ENCODE measurements at regions not wholly inside any gene's neighbourhood (a gene's known extent, or its start where the extent isn't known, plus 50 kb on each side); places are given as distances from the start of the nearest gene placed in this dataset.
A peak's percentile ranks its signal among the peaks of the same experiment; 100 is the strongest.
"Not testable (repeated sequence)": the region's sequence is repeated elsewhere in the genome, so short reads cannot be mapped to it uniquely, and the experiment has no call there.

DNA sequence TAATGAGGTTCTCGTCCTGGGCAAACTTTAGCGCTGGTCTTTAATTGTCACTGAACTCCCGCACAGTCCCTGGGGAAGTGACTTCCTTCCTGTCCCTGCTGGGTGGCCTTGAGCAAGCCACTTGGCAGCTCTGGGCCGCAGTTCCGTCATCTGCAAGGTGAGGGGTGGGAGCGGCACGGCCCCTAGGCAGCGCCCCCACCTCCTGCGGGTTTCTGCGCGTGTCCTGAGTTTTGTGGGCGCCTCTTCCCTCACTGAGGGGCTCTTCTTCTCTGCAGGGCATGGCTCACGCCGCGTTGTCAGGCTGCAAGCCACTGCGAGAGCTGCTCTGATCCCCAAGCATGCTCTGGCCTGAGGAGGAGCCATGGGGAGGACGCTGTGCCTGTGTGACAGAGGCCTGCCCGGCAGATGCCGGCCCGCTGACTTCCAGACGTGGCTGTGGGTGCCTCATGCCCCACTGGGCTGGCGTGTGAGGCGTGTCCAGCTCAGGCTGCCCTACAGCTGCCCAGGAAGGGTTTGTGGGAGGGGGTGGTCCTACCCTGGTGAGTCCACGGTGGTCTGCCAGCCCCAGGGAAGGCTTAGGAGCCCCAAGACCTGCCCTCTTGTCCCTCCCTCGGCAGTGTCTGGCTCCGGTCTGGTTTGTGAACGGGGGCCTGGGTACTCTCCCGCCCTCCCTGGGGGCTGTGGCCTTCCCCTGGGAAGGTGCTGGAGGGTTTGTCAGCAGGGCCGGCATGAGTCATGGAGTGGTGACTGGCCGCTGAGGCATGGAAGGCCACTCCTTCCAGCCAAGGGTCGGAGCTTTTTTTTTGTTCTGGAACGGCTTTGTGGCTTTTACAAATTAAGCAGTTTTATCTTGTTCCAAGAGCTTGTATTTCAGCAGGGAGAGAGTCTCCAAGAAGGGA is 182.0 kb downstream of the SEC14L1 start:
- DNase-seq, result peak; percentile 99

DNA sequence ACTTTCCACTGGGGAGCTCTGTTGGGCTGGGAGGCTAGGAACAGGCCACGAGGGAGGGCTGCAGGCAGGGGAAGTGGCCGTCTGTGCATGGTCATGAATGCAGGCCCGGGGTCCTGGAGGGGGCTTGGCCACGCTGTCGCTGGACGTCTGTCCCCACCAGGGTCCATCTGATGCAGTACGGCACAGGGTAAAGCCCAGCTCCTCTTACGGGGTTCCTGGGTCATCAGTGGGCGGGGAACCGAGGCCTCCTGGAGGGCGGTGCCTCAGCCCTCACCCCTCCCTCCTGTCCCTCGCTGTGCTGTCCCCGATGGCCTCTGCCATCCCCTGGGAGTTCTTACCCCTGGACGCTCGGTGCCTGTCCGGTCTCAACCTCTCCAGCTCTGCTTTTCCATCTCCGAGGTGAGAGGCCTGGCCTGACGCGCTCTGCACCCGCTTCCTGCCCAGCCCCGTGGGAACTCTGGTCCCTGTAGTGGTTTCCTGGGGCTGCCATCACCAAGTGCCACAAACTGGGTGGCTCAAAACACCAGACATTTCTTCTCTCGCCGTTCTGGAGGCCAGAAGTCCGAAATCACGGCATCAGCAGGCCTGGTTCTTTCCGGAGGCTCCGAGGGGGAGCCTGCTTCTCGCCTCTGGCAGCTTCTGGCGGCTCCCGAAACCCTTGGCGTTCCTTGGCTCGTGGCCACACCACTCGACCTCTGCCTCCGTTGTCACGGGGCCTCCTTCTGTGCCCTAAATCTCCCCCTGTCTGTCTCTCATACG is 182.8 kb downstream of the SEC14L1 start:
- peak; percentile 25 for DNase-seq

DNA sequence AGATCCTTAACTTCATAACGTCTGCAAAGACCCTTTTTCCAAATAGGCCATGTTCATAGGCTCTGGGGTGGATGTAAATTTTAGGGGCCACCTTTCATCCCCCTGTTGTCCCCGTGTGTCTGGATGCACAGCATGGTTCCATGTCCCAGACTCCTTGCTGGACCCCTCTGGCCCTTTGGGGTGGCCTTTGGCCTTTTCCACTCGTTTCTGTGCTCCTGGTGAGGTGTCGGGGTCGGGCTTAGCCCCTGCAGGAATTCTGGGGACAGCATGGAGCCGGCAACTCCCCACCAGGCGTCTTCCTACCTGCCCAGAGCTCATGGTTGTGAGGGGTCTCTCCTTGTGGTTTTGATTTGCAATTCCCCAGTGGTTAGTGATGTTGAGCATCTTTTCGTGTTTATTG is 183.5 kb downstream of the SEC14L1 start:
- no peak for DNase-seq

DNA sequence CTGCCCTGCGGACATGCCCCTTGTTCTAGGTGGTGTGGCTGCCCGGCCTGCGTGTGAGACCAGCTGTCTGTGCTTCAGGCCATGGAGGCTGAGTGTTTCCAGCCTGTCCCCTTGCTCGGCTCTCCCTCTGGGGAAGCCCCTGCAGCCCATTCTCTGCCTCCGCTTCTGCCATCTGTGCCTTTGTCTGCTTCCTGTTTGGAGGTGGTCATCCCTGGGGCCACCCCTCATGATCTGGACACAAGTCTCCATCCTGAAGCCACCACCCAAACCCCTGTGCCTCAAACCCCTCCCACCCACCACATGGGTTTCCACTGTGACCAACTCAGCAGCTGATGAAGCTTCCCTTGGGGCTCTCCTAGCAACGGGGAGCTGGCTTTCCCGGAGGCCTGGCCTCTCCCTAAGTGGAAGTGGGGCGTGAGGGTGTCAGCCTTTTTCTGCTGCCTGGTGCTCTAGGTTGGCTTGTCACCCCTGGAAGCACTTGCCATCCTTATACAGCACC is 184.9 kb downstream of the SEC14L1 start:
- no peak for DNase-seq

DNA sequence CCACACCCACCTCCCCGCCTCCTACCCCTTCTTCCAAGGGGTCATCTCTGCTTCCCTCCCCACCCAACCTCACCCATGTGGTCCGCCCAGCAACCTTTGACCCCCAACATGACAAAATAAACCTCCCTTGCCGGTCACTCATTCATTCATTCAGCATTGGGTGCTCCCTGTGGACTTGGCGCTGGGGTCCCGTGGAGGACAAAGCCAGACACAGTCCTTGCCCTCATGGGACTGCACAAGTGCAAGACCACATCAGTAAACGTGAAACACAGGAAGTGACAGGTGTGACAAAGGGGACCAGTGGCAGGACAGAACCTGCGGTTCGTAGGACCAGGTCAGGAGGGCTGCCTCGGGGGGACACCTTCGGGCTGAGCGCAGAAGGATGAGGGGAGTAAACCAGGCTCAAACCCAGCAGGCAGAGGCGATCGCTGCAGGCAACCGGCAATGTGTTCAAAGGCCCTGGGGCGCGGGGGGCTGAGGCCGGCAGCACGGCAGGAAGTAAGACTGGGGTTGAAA is 185.4 kb downstream of the SEC14L1 start:
- no peak for DNase-seq

DNA sequence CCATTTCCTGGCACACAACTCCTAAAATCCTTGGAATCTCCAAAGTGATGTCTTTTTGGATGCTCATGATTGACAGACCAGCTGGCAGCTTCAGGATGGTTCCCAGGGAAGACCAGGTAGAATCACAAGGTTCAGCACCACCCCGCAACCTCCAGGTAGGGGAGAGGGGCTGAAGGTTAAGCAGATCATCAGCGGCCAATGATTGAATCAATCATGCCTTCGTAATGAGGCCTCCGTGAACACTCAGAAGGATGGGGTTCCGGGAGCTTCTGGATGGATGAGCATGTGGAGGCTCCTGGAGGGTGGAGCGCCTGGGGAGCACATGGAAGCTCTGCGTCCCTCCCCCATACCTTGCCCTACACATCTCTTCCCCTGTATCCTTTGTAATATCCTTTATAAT is 185.9 kb downstream of the SEC14L1 start:
- no peak for DNase-seq

DNA sequence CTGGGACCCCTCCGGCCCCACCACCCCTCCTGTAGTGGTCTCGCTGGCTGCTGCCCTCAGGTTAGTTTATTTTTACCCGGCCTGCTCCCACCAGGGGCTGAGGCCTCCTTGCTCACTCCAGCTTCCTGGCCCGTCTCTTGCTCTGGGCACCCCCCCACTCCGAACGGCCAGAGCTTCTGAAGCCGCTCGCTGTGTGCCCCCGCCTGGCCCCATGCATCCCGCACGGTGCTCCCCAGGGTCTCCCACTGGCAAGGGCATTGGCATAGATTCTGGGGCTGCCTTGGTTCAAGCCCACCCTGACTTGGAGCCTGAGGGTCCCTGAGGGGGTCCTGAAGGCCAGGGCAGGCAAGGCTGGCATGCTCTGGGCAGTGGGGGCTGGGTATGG is 186.4 kb downstream of the SEC14L1 start:
- no peak for DNase-seq

DNA sequence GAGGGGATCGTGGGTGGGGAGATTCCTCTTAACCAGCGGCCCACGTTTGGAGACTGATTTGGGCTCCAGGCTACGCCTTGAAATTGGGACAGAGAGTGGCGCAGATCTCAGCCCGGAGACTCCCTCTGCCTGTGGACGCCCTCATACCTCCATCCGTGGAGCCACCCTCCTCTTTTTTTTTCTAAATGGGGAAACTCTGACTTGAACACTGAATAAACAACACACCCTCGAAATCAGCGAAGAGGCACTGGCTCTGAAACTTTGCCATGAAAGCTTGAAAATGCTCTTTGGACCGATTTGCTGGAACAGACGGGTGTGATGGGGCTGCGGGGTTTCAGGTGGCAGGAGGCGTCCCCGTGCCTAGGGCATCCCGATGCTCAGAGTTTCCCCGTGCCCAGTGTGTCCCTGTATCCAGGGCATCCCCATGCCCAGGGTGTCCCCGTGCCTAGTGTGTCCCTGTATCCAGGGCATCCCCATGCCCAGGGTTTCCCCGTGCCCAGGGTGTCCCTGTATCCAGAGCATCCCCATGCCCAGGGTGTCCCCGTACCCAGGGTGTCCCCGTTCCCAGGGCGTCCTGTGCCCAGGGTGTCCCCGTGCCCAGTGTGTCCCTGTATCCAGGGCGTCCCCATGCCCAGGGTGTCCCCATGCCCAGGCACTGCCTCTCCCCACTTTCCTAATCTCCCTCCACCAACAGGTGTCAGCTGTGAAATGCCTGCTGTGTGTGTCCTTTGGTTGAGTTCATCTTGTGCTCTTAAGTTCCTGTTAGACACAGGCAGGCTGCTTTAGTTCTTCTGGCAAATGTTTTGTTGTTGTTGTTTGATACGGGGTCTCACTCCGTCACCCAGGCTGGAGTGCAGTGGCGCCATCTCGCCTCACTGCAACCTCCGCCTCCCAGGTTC is 187.0 kb downstream of the SEC14L1 start:
- DNase-seq, result no peak

DNA sequence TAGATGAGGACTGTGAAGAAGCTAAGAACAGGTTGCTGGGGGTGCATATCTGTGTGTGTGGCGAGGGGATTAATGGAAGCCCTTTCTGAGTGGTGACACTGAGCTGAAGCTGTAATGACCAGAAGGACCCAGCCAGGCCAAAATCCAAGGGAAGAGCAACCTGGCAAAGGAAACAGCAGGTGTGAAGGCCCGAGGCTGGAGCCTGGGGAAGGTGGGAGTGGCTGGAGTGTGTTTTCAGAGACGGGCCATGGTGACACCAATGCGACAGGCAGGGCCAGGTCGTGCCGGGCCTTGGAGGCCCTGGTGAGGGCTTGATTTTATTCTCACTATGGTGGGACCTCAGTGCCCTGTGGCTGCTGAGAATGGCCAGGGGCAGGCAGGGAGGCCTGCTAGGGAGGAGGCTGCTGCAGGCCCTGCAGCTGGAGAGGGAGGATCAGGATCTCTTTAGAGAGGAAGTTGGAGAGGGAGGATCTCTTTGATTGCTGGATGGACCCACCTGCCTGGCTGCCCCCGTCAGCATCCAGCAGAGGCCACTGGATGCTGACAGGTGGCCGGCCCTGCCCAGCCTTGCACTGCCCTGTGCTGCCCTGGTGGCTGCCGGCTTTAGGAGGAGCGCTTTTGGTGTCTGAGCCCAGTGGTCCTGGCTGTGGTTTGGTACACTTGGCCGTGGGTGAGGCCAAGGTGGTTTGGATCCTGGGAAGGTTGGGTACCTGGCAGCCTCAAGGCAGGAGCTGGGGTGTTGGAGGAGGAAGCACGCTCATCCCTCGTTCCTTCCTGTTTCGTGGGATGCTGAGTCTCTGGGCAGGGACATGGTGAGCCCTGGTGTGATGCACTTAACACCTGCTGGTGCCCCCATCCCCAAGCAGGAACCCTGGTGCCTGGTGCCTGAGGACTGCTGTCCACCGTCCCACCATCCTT is 188.3 kb downstream of the SEC14L1 start:
- no peak for DNase-seq

DNA sequence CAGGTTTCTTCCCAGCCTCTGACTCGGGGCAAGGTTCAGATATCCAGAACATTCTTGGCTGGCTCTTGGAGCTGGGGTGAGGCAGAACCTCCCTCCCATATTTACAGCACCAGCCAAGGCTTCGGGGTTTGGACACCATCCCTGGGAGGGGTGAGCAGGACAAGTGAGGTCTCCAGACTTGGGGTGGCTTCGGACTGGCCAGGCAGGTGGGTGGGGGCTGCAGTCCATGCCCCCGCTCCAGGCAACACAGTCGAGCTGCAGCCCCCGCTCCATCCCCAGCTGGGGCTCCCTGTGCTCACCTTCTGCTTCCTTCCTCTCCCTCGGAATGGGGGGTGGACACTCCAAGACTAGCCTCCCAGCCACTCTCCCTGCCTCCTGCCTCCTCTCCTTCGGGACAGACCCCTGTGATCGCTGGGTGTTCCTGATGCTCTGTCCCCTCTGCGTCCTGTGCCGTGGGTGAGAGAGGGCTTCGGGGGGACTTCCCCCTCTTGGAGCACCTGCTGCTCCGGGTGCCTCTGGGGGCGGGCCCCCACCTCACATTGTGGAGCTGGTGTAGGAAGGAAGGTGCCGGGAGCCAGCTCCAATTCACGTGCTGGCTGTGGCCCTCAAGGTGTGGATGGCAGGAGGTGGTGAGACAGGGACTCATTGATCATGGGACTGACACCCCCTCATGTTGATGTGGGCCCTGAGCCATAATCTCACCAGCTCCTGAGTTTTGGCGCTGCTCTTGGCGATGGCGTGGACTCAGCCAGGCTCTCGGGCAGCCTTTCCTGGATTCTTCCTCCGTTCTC is 189.2 kb downstream of the SEC14L1 start:
- DNase-seq, result no peak

DNA sequence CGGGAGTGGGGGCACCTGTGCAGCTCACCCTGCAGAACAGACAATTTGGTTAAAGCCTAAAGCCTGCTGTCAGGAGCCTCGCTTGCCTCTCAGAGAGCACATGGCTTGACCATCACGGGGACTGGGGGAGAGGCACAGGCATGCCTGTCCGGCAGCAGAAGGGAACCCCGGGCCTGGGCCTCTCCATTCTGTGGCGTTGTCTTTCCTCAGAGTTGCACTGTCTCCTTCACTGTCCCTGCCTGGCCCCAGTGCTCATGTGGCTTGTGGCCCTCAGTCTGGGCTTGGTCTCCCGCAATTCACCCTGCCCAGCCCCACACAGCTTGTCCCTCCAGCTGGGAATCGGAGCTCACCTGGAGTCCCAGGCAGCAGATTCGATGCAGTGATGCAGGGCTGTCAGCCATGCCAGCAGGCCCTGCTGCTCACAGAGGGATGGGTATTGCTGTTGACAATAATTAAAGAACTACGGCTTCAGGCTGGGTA is 189.9 kb downstream of the SEC14L1 start:
- no peak for DNase-seq

DNA sequence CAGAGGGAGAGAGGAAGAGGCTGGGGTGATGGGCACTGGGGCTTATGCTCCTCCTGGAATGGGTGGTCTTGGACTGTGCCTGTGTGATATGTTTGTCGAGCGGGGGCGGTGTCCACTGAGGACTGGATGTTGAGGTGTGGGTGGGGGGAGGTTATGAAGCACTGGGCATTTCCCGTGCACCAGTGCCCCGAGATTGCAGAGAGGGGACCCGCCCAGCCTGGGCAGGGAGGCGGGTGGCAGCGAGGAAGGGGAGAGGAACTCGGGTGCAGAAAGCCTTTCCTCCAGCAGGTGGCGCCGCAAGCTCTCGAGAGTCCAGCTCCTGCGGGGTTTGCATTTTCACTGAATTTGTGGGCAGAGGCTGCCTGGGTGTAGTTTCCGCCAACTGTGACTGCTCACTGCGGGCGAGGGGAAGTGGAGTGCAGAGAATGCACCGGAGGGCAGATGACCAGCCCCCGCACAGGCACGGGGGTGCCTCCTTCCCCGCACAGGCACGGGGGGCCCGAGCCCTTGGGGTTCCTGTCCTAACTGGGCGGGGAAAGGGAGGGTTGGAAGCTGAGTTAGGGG is 190.6 kb downstream of the SEC14L1 start:
- DNase-seq, result peak; percentile 86

DNA sequence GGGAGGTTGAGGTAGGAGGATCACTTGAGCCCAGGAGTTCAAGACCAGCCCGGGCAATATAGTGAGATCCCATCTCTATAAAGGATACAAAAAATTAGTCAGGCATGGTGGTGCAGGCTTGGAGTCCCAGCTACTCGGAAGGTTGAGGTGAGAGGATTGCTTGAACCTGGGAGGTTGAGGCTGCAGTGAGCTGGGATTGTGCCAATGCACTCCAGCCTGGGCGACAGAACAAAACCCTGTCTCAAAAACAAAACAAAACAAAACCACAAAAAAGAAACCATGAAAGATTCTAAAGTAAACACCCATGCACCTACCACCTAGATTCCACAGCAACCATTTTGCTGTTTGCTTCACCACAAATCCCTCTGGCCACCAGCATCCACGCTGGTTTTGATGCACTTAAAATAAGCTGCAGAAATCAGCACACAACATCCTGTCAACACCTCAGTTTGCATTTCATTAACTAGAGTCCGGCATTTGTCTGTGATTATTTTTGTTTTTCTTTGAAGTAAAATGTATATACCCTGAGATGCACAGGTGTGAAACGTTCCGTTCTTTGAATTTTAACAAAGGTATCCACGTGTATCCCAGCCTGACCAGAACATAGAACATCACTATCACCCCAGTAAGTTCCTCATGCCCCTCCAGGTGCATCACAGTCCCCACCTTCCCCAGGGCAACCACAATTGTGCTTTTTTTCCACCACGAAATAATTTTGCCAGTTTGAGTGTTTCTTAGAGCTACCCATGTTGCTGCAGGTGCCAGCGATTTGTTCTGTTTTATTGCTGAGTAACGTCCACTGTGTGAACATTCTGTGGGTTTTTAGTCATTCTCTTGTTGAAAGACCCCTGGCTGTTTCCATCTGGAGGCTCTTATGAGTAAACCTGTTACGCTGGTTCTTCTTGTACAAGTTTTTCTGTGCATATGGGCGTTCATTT is 191.5 kb downstream of the SEC14L1 start:
- no peak for DNase-seq

DNA sequence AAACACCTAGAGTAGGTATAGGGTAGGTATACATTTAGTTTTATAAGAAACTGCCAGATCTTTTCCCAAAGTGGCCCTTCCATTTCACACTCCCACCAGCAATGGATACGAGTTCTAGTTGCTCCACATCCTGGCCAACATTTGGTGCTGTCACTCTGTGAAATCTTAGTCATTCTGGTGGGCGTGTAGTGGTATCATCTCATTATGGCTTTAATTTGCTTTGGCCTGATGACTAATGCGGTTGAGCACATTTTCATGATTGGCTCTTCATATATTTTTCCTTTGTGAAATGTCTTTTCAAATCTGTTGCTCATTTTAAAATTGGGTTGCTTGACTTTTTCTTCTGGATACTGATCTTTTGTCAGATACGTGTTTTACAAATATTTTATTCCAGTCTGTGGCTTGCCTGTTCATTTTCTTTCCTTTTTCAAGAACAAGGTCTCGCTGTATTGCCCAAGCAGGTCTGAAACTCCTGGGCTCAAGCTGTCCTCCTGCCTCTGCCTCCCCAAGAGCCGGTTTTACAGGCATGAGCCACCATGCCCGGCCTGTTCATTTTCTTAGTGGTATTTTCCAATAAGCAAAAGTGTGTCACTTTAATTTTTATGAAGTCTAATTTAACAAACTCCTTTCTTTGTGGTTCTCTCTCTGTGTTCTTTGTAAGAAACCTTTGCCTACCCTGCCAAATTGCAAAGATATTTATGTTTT is 192.4 kb downstream of the SEC14L1 start:
- DNase-seq, result peak; percentile 95

DNA sequence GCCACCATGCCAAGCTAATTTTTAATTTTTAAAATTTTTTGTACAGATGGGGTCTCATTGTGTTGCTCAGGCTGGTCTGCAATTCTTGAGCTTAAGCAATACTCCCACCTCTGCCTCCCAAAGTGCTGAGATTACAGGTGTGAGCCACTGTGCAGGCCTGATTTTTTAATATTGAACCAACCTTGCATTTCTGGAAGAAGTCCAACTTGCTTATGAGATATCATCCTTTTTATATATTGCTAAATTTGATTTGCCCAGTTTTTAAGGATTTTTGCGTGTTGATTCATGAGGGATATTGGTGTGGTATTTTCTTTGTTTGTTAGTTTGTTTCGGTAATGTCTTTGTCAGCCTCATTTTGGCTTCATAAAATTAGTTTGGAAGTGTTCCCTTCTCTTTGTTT is 196.4 kb downstream of the SEC14L1 start:
- no peak for DNase-seq

DNA sequence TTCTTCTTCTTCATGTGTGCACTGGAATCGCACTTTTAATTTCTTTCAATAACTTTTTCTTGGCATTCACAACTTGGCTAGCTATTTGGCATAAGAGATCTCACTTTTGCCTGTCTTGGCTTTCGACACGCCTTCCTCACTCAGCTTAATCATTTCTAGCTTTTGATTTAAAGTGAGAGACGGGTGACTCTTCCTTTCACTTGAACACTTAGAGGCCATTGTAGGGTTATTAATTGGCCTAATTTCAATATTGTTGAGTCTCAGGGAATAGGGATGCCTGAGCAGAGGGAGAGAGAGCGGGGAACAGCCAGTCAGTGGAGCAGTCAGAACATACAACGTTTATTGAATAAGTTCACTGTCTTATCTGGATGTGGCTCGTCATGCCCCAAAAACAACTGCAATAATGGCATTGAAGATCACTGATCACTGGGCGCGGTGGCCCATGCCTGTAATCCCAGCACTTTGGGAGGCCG is 200.3 kb downstream of the SEC14L1 start:
- no peak for DNase-seq

DNA sequence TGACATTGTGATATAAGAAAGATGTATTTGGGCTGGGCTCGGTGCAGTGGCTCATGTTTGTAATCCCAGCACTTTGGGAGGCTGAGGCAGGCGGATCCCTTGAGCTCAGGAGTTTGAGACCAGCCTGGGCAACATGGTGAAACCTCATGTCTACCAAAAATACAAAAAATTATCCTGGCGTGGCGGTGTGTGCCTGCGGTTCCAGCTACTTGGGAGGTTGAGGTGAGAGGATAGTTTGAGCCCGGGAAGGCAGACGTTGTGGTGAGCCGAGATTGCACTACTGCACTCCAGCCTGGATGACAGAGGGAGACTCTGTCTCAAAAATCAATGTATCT is 201.9 kb downstream of the SEC14L1 start:
- DNase-seq, result not testable (repeated sequence)

DNA sequence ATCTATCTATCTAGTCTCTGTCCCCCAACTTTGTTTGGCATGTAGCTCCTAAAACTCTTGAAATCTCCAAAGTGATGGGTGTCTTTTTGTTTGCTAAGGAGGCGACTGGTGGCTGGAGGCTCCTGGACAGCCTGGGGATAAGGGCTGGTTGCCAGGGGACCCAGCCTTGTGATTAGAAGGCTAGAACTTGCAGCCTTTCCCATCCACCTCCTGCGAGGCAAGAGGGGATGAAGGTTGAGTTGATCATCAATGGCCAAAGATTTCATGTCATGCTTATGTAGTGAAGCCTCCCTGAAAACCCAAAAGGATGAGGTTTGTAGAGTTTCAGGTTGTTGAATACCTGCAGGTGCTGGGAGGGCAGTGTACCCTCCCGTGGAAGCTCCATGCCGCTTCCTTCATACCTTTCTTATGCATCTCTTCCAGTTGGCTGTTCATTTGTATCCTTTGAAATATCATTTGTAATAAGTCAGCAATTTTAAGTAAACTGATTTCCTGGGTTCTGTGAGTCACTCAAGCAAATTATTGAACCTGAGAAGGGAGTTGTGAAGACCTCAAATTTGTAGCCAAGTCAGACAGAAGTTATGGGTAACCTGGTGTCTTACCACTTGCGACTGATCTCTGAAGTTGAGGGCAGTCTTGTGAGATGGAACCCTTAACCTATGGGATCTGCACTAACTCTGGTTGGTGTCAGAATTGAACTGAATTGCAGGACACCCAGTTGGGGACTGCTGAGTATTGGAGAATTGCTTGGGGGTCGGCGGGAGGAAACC is 202.4 kb downstream of the SEC14L1 start:
- no peak for DNase-seq
